CD14-positive monocyte (primary cell): ENCODE measurements at regions not wholly inside any gene's neighbourhood (a gene's known extent, or its start where the extent isn't known, plus 50 kb on each side); places are given as distances from the start of the nearest gene placed in this dataset.
A peak's percentile ranks its signal among the peaks of the same experiment; 100 is the strongest.

ENCODE experiments used
- DNase-seq, 3 donors: peaks; one replicate each; pipeline ENCODE4 v3.0.0-alpha.2; 2011 to 2022
- H2AFZ ChIP-seq: 2 replicates; pipeline ENCODE4 v1.6.0; 2012; ENCODE audit warnings: mild to moderate bottlenecking, low read depth, low read length, inconsistent platforms; ENCODE audit not compliant: insufficient read depth, poor library complexity, severe bottlenecking
- H3K27ac ChIP-seq, 2 donors: 1 replicate in 1 of 2; 2 replicates in 1 of 2; pipeline ENCODE4 v1.5.1; 2012 to 2013; ENCODE audit warnings: low read length in 2 of 2, control low read depth in 1 of 2, inconsistent platforms in 1 of 2, low read depth in 1 of 2, mild to moderate bottlenecking in 1 of 2
- H3K27me3 ChIP-seq, 2 donors: one replicate each; pipeline versions ENCODE4 v1.6.0 to v1.6.1; 2011 to 2013; ENCODE audit warnings: low read length in 2 of 2; ENCODE audit not compliant: control insufficient read depth in 2 of 2, insufficient read depth in 2 of 2
- H3K36me3 ChIP-seq, 2 donors: replicated peaks in 1 of 2; 1 replicate in 1 of 2; 2 replicates in 1 of 2; pipeline versions ENCODE4 v1.5.1 to v1.6.1; 2012 to 2013; ENCODE audit warnings: low read length in 2 of 2, control low read depth in 1 of 2, inconsistent platforms in 1 of 2, mild to moderate bottlenecking in 1 of 2; ENCODE audit not compliant: insufficient read depth in 2 of 2, control insufficient read depth in 1 of 2
- H3K4me1 ChIP-seq, 2 donors: 1 replicate in 1 of 2; 2 replicates in 1 of 2; pipeline versions ENCODE4 v1.5.1 to v1.6.1; 2012 to 2013; ENCODE audit warnings: low read length in 2 of 2, control low read depth in 1 of 2, inconsistent platforms in 1 of 2, mild to moderate bottlenecking in 1 of 2, moderate library complexity in 1 of 2; ENCODE audit not compliant: insufficient read depth in 2 of 2, control insufficient read depth in 1 of 2
- H3K4me2 ChIP-seq: replicated peaks from 2 replicates; pipeline ENCODE3; 2012; ENCODE audit warnings: low read length, moderate library complexity, mild to moderate bottlenecking; ENCODE audit not compliant: poor library complexity, severe bottlenecking; ENCODE audit errors: extremely low read depth
- H3K4me3 ChIP-seq, 3 experiments: fragments of 200-600 bp in 1 of 3; sonication (generic) in 1 of 3; replicated peaks in 1 of 3; 1 replicate in 2 of 3; 2 replicates in 1 of 3; pipeline ENCODE4 v1.5.1; 2011 to 2013; ENCODE audit warnings: low read length in 3 of 3, mild to moderate bottlenecking in 3 of 3, control low read depth in 2 of 3, low read depth in 2 of 3, inconsistent platforms in 1 of 3, moderate library complexity in 1 of 3
- H3K79me2 ChIP-seq: 2 replicates; pipeline ENCODE4 v1.6.0; 2012; ENCODE audit warnings: mild to moderate bottlenecking, control low read depth, inconsistent platforms, low read length, moderate library complexity; ENCODE audit not compliant: insufficient read depth
- H3K9ac ChIP-seq: 2 replicates; pipeline ENCODE4 v1.6.0; 2017; ENCODE audit warnings: low read length, mild to moderate bottlenecking; ENCODE audit not compliant: insufficient read depth, poor library complexity, severe bottlenecking
- H3K9me3 ChIP-seq, 2 donors: replicated peaks in 1 of 2; 1 replicate in 1 of 2; 2 replicates in 1 of 2; pipeline versions ENCODE4 v1.5.1 to v1.6.1; 2012 to 2013; ENCODE audit warnings: low read length in 2 of 2, control low read depth in 1 of 2; ENCODE audit not compliant: control insufficient read depth in 1 of 2, insufficient read depth in 1 of 2
- H4K20me1 ChIP-seq: 2 replicates; pipeline ENCODE4 v1.6.0; 2012; ENCODE audit warnings: mild to moderate bottlenecking, low read length, control low read depth, moderate library complexity; ENCODE audit not compliant: insufficient read depth
- H3K27ac Mint-ChIP-seq, 7 donors: one replicate each; pipeline ENCODE4 v1.8.0; 2020; ENCODE audit warnings: mild to moderate bottlenecking in 7 of 7, mixed read lengths in 7 of 7, moderate library complexity in 6 of 7, inconsistent platforms in 2 of 7
- H3K27me3 Mint-ChIP-seq, 3 donors: one replicate each; pipeline ENCODE4 v1.8.0; 2021 to 2022; ENCODE audit warnings: low read depth in 3 of 3, mild to moderate bottlenecking in 3 of 3, mixed read lengths in 3 of 3, moderate library complexity in 3 of 3, inconsistent platforms in 1 of 3
- H3K36me3 Mint-ChIP-seq, 2 donors: one replicate each; pipeline ENCODE4 v1.8.0; 2020; ENCODE audit warnings: mixed read lengths in 2 of 2, inconsistent platforms in 1 of 2, mild to moderate bottlenecking in 1 of 2
- H3K4me1 Mint-ChIP-seq: one replicate; pipeline ENCODE4 v1.8.0; 2020; ENCODE audit warnings: mild to moderate bottlenecking, mixed read lengths
- H3K4me3 Mint-ChIP-seq, 2 donors: one replicate each; pipeline ENCODE4 v1.8.0; 2020; ENCODE audit warnings: mild to moderate bottlenecking in 2 of 2, mixed read lengths in 2 of 2, moderate library complexity in 1 of 2
- H3K9me3 Mint-ChIP-seq, 7 donors: one replicate each; pipeline ENCODE4 v1.8.0; 2020 to 2022; ENCODE audit warnings: mixed read lengths in 7 of 7, mild to moderate bottlenecking in 6 of 7, moderate library complexity in 6 of 7, inconsistent platforms in 2 of 7
- WGBS: methylation state at CpG from one replicate; pipeline ENCODE4 v1.1.5; 2013; ENCODE audit warnings: missing lambda C conversion rate; ENCODE audit not compliant: insufficient coverage; 5-methylcytosine and 5-hydroxymethylcytosine counted together
- intact Hi-C, 2 donors: fragments of 100-400 bp; cut with micrococcal nuclease; formaldehyde crosslinking; loops; one replicate each; pipeline versions ENCODE4 v1.15.0 to v1.15.1; 2023
- TF ChIP-seq, protein P1 (sequence below): fragments of 200-600 bp; IDR thresholded peaks from one replicate; pipeline ENCODE4 v1.8.0; 2022; ENCODE audit warnings: antibody characterized with exemption, mild to moderate bottlenecking

DNA sequence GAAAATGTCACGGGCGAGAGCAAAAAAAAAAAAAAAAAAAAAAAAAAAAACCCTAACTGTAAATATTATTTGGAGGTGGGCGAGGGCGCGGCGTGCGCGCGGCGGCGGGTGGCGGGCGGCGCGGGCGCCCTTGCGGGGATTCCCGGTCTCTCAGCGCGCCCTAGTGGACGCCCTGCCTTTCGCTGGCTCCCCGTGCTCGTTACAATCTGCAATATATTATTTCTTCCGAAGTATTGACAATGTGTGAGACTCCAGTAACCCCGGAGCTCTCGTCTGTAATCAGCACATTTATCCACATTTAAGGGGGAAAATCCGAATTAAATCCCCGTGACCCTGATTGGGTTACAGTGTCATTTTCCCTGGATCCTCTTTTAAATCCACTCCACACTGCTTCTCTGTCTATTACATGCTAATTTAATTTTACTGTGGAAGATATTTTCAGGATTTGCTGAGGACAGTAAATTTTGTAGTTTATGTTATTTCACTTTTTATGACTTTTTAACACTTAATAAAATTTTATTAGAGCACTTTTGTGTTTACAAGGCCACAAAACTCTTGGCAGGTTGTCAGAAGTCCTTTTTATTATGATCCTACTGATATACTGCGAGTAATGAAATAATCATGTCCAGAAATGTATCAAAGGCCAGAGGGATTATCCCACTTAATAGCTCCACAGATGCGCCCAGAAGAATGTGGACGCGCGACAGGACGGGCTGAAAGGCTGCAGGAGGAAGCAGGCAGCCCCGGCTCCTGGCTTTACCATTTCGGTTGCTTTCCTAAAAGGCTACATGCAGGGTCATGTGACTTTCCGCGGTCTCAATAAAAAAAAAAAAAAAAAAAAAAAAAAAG is 369.1 kb downstream of the MTX2 start:
- Histone ChIP-seq H3K4me1 (peaks cover 0 to 12% of the 10 kb centered on the region in 2 donors), H3K4me3 (peak overlapping the region; percentile 22 to 75 (median 51)), H3K27ac (no peak overlapping the region), H3K79me2 (no peaks in the 10 kb centered on the region), H3K9me3 (peaks cover 0 to 8% of the 10 kb centered on the region in 2 donors), H3K36me3 (no peaks in the 10 kb centered on the region), H4K20me1 (no peaks in the 10 kb centered on the region), H3K27me3 (peaks cover 72 to 93% of the 10 kb centered on the region in 2 donors), H3K9ac (peak overlapping the region; percentile 36), H2AFZ (peak overlapping the region; percentile 71), H3K4me2 (peak overlapping the region; percentile 84)
- WGBS, result 0% methylated on average over 23 of the region's 39 CpGs
- Mint-ChIP-seq H3K36me3 (no peaks in the 10 kb centered on the region), H3K27ac (no peak overlapping the region), H3K9me3 (peaks cover 0 to 6% (median 0%) of the 10 kb centered on the region in 7 donors), H3K4me3 (peak overlapping the region; percentile 68 to 85), H3K4me1 (peaks cover 5% of the 10 kb centered on the region), H3K27me3 (peaks cover 61 to 83% (median 69%) of the 10 kb centered on the region in 3 donors)
- intact Hi-C loops, result no loop called here
- peak in 2 of 3 donors; percentile 2 to 12 for DNase-seq
- TF ChIP-seq, protein P1, sequence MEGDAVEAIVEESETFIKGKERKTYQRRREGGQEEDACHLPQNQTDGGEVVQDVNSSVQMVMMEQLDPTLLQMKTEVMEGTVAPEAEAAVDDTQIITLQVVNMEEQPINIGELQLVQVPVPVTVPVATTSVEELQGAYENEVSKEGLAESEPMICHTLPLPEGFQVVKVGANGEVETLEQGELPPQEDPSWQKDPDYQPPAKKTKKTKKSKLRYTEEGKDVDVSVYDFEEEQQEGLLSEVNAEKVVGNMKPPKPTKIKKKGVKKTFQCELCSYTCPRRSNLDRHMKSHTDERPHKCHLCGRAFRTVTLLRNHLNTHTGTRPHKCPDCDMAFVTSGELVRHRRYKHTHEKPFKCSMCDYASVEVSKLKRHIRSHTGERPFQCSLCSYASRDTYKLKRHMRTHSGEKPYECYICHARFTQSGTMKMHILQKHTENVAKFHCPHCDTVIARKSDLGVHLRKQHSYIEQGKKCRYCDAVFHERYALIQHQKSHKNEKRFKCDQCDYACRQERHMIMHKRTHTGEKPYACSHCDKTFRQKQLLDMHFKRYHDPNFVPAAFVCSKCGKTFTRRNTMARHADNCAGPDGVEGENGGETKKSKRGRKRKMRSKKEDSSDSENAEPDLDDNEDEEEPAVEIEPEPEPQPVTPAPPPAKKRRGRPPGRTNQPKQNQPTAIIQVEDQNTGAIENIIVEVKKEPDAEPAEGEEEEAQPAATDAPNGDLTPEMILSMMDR, result peak; percentile 61

DNA sequence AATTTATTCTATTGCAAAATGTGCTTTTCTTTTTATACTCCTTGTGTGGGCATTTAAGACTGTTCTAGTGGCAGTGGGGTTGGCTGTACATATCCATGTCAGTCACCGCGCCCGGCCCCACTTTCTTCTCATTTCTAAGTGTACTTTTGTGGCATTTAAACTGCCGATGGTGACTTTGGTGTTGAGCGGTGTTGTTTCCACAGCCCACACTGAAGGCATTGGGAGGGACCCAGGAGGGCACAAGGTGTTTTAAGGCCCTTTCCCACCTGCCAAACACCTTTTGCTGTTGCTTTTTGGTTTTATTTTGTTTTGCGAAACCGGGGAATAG is 369.7 kb downstream of the MTX2 start:
- H3K9me3 ChIP-seq, result peaks cover 0 to 8% of the 10 kb centered on the region in 2 donors
- H3K4me2 ChIP-seq, result no peak overlapping the region
- Mint-ChIP-seq H3K9me3 (peaks cover 0 to 6% (median 0%) of the 10 kb centered on the region in 7 donors), H3K27me3 (peaks cover 62 to 84% (median 71%) of the 10 kb centered on the region in 3 donors), H3K27ac (no peak overlapping the region), H3K4me3 (peak overlapping the region in 1 of 2 donors; percentile 48), H3K36me3 (no peaks in the 10 kb centered on the region), H3K4me1 (peaks cover 5% of the 10 kb centered on the region)
- TF ChIP-seq, protein P1, result no peak
- no peak overlapping the region for H3K27ac ChIP-seq
- no peak overlapping the region for H3K9ac ChIP-seq
- no peak overlapping the region for H3K4me3 ChIP-seq
- H2AFZ ChIP-seq, result no peak overlapping the region
- H3K79me2 ChIP-seq, result no peaks in the 10 kb centered on the region
- H3K27me3 ChIP-seq, result peaks cover 69 to 94% of the 10 kb centered on the region in 2 donors
- no peaks in the 10 kb centered on the region for H3K36me3 ChIP-seq
- H4K20me1 ChIP-seq, result no peaks in the 10 kb centered on the region
- WGBS, result 42% methylated on average over 6 of the region's 7 CpGs
- DNase-seq, result no peak
- intact Hi-C loops, result no loop called here
- H3K4me1 ChIP-seq, result peaks cover 0 to 12% of the 10 kb centered on the region in 2 donors
